Nephron (organoid): ENCODE measurements at regions not wholly inside any gene's neighbourhood (a gene's known extent, or its start where the extent isn't known, plus 50 kb on each side); places are given as distances from the start of the nearest gene placed in this dataset.

Experiments used
- H3K27ac Mint-ChIP-seq, 3 experiments: 2 replicates each; pipeline ENCODE4 v1.8.0; 2020; ENCODE audit warnings: mixed read lengths in 3 of 3, mild to moderate bottlenecking in 2 of 3, moderate library complexity in 1 of 3
- H3K27me3 Mint-ChIP-seq: 2 replicates; pipeline ENCODE4 v1.8.0; 2021; ENCODE audit warnings: low read depth, mild to moderate bottlenecking, moderate library complexity, mixed read lengths
- H3K36me3 Mint-ChIP-seq: 2 replicates; pipeline ENCODE4 v1.8.0; 2020; ENCODE audit warnings: low read depth, mixed read lengths
- H3K4me1 Mint-ChIP-seq: 2 replicates; pipeline ENCODE4 v1.8.0; 2020; ENCODE audit warnings: mixed read lengths
- H3K4me3 Mint-ChIP-seq, 3 experiments: 2 replicates each; pipeline ENCODE4 v1.8.0; 2020; ENCODE audit warnings: mild to moderate bottlenecking in 3 of 3, mixed read lengths in 3 of 3, moderate library complexity in 2 of 3
- H3K9me3 Mint-ChIP-seq: 2 replicates; pipeline ENCODE4 v1.8.0; 2020; ENCODE audit warnings: mixed read lengths
- CTCF ChIP-seq, 3 experiments: fragments of 200-600 bp; sonication (generic); IDR thresholded peaks; one replicate each; pipeline ENCODE4 v1.5.0; 2021; ENCODE audit warnings: antibody characterized with exemption in 3 of 3; ENCODE audit not compliant: unreplicated experiment in 3 of 3

DNA sequence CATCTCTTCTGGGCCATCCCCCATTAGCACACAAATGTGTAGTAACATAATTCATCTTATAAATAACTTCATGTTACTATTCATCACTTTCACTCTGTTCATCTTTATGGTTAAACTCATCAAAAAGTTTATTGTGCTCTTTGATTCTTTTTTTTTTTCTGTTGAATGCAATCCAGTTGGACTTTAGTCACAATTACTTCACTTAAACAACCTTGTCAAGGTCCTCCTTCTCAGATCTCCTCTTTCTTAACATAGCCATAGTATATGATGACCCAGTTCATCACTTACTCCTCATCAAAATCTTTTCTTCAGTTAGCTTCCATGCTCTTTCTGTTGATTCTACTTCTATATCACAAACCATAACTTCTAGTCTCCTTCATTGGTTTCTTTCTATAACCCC, 80.2 kb upstream of the ZC3H15 start:
- H3K4me1 Mint-ChIP-seq, result no peaks in the 10 kb centered on the region
- peaks cover 3% of the 10 kb centered on the region for H3K36me3 Mint-ChIP-seq
- no peak overlapping the region for H3K4me3 Mint-ChIP-seq
- no peak overlapping the region for H3K27ac Mint-ChIP-seq
- H3K27me3 Mint-ChIP-seq, result no peaks in the 10 kb centered on the region
- peaks cover 20% of the 10 kb centered on the region for H3K9me3 Mint-ChIP-seq
- TF ChIP-seq CTCF (IDR thresholded peaks at IDR 0.05; ENCODE audit: unreplicated experiment in 3 of 3), result no peak

DNA sequence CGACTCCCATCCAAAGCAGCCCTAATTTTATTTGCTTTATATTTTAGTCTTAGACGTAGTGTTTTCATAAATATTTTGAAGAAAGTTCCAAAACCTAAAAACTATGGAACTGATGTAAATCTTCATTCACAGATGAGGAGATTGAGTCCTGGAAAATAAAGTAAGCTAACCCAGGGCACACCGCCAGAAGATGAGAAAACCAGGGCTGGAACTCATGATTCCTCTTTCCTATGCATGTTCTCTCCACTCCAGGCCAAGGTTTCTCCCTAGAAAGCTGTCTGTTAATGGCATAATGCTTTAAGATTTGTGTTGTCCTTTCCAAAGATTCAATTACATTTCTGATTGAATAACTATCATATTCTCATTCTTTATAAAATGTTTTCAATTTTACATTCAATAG, 78.4 kb upstream of the ZC3H15 start:
- Mint-ChIP-seq H3K27ac (no peak overlapping the region), H3K9me3 (peaks cover 23% of the 10 kb centered on the region), H3K27me3 (no peaks in the 10 kb centered on the region), H3K4me1 (no peaks in the 10 kb centered on the region), H3K36me3 (peaks cover 3% of the 10 kb centered on the region), H3K4me3 (no peak overlapping the region)
- TF ChIP-seq CTCF (IDR thresholded peaks at IDR 0.05; ENCODE audit: unreplicated experiment in 3 of 3), result no peak

DNA sequence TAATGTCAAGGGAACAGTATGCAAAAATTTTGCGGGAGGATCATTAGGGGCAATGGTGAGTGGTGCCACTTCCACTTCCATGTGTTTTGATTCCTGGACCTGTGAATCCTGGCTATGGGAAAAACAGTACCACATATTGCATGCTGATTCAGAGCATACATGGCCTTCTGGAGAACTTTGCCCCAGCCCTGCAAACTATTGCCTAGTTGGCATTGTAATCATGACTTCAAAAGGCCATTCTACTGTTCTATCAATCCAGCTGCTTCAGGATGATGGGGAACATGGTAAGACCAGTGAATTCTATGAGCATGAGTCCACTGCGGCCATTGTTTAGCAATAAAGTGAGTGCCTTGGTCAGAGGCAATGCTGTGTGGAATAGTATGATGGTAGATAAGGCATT, 75.3 kb upstream of the ZC3H15 start:
- TF ChIP-seq CTCF (IDR thresholded peaks at IDR 0.05; ENCODE audit: unreplicated experiment in 3 of 3), result no peak
- Mint-ChIP-seq H3K27ac (no peak overlapping the region), H3K36me3 (peaks cover 18% of the 10 kb centered on the region), H3K27me3 (no peaks in the 10 kb centered on the region), H3K4me1 (no peaks in the 10 kb centered on the region), H3K4me3 (no peak overlapping the region), H3K9me3 (peaks cover 21% of the 10 kb centered on the region)

DNA sequence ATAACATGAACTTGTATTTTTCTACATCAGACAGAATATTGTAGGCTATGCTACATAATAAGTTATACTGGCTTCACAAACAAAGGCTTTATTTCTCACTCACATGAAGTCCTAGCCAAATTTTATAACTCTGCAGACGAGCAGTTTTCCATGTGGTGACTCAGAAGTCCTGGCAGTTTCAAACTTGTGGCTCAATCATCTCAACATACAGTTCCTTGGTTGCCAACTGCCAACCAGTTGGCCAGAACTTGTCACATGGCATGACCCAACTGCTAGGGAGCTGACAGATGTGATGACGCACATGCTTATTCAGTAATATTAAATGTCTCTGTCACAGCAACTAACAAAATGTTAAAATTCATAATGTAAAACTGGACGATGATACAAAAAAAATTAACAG, 63.8 kb upstream of the ZC3H15 start:
- H3K9me3 Mint-ChIP-seq, result no peaks in the 10 kb centered on the region
- H3K4me3 Mint-ChIP-seq, result no peak overlapping the region
- no peak overlapping the region for H3K27ac Mint-ChIP-seq
- no peak for TF ChIP-seq CTCF (IDR thresholded peaks at IDR 0.05; ENCODE audit: unreplicated experiment in 3 of 3)
- no peaks in the 10 kb centered on the region for H3K27me3 Mint-ChIP-seq
- no peaks in the 10 kb centered on the region for H3K4me1 Mint-ChIP-seq
- peaks cover 2% of the 10 kb centered on the region for H3K36me3 Mint-ChIP-seq

DNA sequence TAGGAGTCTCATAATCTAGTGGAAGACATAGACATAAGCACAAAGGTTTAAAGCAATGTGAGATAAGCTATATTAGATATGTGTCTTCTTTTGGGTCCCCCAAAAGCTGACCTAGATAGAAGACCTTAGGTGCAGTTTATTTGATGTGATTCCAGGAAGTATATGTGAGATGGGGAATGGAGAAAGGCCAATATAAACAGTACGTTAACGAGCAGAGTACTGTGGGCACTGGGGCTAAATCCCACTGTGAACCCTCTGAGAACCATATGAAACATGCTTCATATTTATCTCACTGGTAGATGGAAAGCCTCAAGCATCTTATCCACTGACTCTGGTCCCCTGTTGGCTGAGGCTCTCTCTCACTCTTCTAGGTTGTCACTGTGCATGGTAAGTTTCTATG, 62.6 kb upstream of the ZC3H15 start:
- Mint-ChIP-seq H3K27me3 (no peaks in the 10 kb centered on the region), H3K27ac (no peak overlapping the region), H3K4me3 (no peak overlapping the region), H3K9me3 (no peaks in the 10 kb centered on the region), H3K36me3 (no peaks in the 10 kb centered on the region), H3K4me1 (no peaks in the 10 kb centered on the region)
- TF ChIP-seq CTCF (IDR thresholded peaks at IDR 0.05; ENCODE audit: unreplicated experiment in 3 of 3), result no peak

- no peaks in the 10 kb centered on the region for H3K27me3 Mint-ChIP-seq
- TF ChIP-seq CTCF (IDR thresholded peaks at IDR 0.05; ENCODE audit: unreplicated experiment in 3 of 3), result no peak
- peak overlapping the region in 1 of 3 experiments; percentile 30 for H3K27ac Mint-ChIP-seq
- no peaks in the 10 kb centered on the region for H3K36me3 Mint-ChIP-seq
- H3K9me3 Mint-ChIP-seq, result no peaks in the 10 kb centered on the region
- no peak overlapping the region for H3K4me3 Mint-ChIP-seq
- H3K4me1 Mint-ChIP-seq, result no peaks in the 10 kb centered on the region
These were observed 61.8 kb upstream of the ZC3H15 start for GRCh38 chr2:186424265-186424664.
